ENCODE measurements at regions not wholly inside any gene's neighbourhood (a gene's known extent, or its start where the extent isn't known, plus 50 kb on each side); places are given as distances from the start of the nearest gene placed in this dataset.

DNA sequence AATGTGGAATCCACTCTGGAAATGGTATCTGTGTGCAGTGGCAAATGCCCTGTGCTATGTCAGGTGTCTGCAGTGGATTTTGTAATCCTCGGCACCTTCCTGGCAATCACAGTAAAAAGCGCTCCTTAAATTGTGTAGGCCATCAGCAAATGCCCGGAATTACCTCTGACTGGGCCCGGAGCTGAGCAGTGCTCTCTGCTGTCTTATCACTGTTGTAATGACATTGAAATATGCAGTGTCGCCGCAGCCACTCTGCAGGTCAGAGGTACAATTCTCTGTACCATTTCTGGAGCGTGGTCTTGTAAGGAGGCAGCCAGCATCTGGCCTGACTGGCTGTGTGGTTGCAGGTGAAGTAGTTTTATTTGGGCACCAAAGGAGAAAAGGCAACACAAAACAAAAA lies 416.4 kb upstream of the MKI67 start:
- H3K9me1 ChIP-seq (ENCODE audit: control insufficient read depth, insufficient read depth, low read length) = no peaks in the 10 kb centered on the region
- H3K36me3 ChIP-seq (ENCODE audit: control insufficient read depth, insufficient read depth, low read length) = no peaks in the 10 kb centered on the region
- TF ChIP-seq NFE2 (IDR thresholded peaks at IDR 0.05; ENCODE audit: low read depth) (0 out of 2 replicates have a peak, but pooled peaks have one; percentile 13), PRMT5 (CRISPR knock-in tag; IDR thresholded peaks at IDR 0.05) (no peak), MEIS2 (IDR thresholded peaks at IDR 0.05; ENCODE audit: partially characterized antibody) (peak; percentile 59), PBX2 (CRISPR knock-in tag; IDR thresholded peaks at IDR 0.05; ENCODE audit: low read depth) (no peak), PBX2 (tag; conservative IDR thresholded peaks at IDR 0.05; ENCODE audit: low read depth) (0 out of 2 replicates have a peak, but pooled peaks have one; percentile 11)
- DNase-seq (ENCODE audit: extremely low read depth in 1 of 4, low spot score in 3 of 4) = peak; percentile 14 to 63 (median 38)
- WGBS (ENCODE audit: insufficient coverage, low coverage, missing lambda C conversion rate) = 0% methylated on average over 7 of the region's 7 CpGs
- intact Hi-C loops (cut with micrococcal nuclease) = no loop called here
- in situ Hi-C loops (cut with MboI) = no loop called here
- no peaks in the 10 kb centered on the region for H3K79me2 ChIP-seq (ENCODE audit: control insufficient read depth, insufficient read depth, low read length)
- H3K4me2 ChIP-seq (ENCODE audit: insufficient read depth, low read length) = no peak overlapping the region; the same call in 1 of the 2 replicates
- H3K27ac ChIP-seq (ENCODE audit: extremely low read depth, low read depth, low read length) = no peak overlapping the region; the same call in 2 of the 3 replicates
- ChIA-PET POLR2A (interaction anchor here (1.8 kb wide), 1 partner anchor 13 kb away, joined by 5 read pairs; no protein-coding TSS in a partner anchor), CTCF (ENCODE audit: low intra/inter-chr PET ratio) (no interaction called here)
- no TSS peak for BruUV-seq (replicated peaks)
- no peaks in the 10 kb centered on the region for H3K27me3 ChIP-seq (ENCODE audit: control insufficient read depth in 2 of 2, insufficient read depth in 2 of 2, low read length in 2 of 2)
- H3K9me3 ChIP-seq (replicated peaks; ENCODE audit: control insufficient read depth, insufficient read depth, low read depth, low read length) = no peaks in the 10 kb centered on the region
- H3K4me1 ChIP-seq (replicated peaks in 1 of 2; ENCODE audit: control insufficient read depth in 2 of 2, insufficient read depth in 2 of 2, low read length in 2 of 2) = peaks cover 7 to 12% of the 10 kb centered on the region in 2 experiments; a peak in 4 of 5 replicates
- H3K9ac ChIP-seq (ENCODE audit: insufficient read depth in 1 of 2, low read depth in 2 of 2, low read length in 2 of 2) = no peak overlapping the region
- peak; percentile 87 for FAIRE-seq
- peak overlapping the region; percentile 70 for H2AFZ ChIP-seq (ENCODE audit: low read depth, low read length)
- ATAC-seq = peak; percentile 93
- H4K20me1 ChIP-seq (replicated peaks; ENCODE audit: control insufficient read depth, insufficient read depth, low read length) = no peaks in the 10 kb centered on the region
- H3K4me3 ChIP-seq = no peak overlapping the region

All from K562 (cell line).